SH-SY5Y (cell line): ENCODE measurements at regions not wholly inside any gene's neighbourhood (a gene's known extent, or its start where the extent isn't known, plus 50 kb on each side); places are given as distances from the start of the nearest gene placed in this dataset.

Source experiments
- GATA2 ChIP-seq: IDR thresholded peaks from 2 replicates; pipeline ENCODE4 v1.6.1; 2011; ENCODE audit warnings: mild to moderate bottlenecking, low read depth, low read length
- GATA3 ChIP-seq: IDR thresholded peaks from 2 replicates; pipeline ENCODE4 v1.6.1; 2011; ENCODE audit warnings: low read depth, mild to moderate bottlenecking, low read length, moderate library complexity

- no peak for TF ChIP-seq GATA2
- TF ChIP-seq GATA3 = no peak
Observed at GRCh38 chr6:144434308-144434990, 149.3 kb downstream of the UTRN start.

DNA sequence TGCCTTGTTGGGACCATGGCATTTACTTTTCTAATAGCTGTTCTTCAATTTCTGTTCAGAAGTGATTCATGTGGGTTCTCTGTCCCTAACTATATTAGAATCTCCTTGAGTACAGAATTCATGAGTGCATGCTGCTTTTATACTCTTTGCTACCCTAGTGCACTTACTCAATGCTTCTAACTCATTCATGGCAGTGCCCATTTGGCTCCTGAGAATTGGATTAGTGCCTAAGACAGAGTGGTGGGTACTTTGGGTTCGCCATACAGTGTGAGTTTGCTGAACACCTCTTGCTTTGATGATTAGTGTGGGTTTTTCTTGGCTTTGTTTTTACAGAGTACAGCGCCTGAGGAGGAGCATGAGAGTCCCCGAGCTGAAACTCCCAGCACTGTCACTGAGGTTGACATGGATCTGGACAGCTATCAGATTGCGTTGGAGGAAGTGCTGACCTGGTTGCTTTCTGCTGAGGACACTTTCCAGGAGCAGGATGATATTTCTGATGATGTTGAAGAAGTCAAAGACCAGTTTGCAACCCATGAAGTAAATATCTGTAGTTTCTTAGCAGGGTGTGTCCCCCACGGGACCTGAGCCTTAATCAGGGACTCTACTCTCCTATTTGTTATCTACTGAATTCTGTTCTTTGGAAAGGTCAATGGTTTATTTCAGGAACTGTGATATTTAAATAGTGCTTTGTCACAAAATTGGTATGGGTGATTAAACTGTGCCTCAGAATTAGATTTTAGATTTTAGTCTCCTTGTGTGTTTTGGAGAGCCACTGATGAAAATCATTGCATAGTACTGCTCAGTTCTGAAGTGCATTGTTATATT lies 150.7 kb downstream of the UTRN start:
- TF ChIP-seq GATA2 (no peak), GATA3 (no peak)

DNA sequence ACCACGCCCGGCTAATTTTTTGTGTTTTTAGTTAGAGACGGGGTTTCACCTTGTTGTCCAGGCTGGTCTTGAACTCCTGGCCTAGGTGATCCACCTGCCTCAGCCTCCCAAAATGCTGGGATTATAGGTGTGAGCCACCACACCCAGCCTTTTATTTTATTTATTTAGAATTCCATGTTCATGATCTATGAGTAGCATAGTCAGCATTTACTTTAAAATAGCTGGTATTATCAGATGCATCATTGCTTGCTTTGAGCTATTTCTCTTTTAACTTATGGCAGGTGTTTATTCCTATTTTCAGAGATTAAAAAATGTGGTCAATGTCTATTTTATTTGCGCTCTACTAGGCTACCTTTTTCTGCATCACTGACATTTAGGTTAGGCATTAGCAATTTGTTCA lies 152.0 kb downstream of the UTRN start:
- TF ChIP-seq GATA2 = no peak
- no peak for TF ChIP-seq GATA3

GRCh38 chr6:144438103-144438502 lies 153.0 kb downstream of the UTRN start:
- TF ChIP-seq GATA3 (no peak), GATA2 (no peak)

DNA sequence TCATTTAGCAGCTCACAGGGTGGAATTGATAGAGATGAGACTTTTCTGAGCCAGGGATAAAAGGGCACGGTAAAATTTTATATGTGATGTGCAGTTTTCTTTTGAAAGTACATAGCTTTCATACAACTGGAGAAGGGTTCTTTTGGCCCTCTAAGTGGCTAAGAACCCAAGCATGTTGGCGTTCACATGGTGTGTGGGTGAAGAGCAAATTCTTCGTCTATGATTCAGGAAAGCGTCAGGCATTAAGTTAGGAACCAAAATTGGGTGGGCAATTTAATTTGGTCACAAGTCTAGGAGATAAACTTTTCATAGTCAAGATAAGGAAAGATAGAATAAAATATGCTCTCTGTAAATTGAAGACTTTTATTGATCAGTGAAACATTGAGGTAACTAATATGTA lies 153.9 kb downstream of the UTRN start:
- no peak for TF ChIP-seq GATA3
- no peak for TF ChIP-seq GATA2

- TF ChIP-seq GATA2 (no peak), GATA3 (no peak)
Observed at GRCh38 chr6:144443157-144443556, 158.0 kb downstream of the UTRN start.

DNA sequence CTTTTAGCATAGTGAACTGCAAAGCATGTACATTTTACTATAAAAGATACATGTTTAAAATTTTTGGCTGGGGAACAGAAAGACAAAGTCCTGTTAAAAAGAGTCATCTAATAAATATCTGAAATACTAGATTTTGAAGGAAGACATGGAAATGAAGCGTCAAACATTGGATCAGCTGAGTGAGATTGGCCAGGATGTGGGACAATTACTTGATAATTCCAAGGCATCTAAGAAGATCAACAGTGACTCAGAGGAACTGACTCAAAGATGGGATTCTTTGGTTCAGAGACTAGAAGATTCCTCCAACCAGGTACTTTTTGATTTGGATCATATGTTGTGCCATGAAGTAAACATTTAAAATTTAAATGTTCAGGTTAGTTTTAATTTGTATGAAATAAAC lies 162.3 kb downstream of the UTRN start:
- TF ChIP-seq GATA2 (no peak), GATA3 (no peak)

GRCh38 chr6:144449218-144449617 lies 164.1 kb downstream of the UTRN start:
- TF ChIP-seq GATA3 = no peak
- TF ChIP-seq GATA2 = no peak

- no peak for TF ChIP-seq GATA3
- no peak for TF ChIP-seq GATA2
Observed at GRCh38 chr6:144449911-144450597, 164.9 kb downstream of the UTRN start.

GRCh38 chr6:144460327-144461095 lies 175.4 kb downstream of the UTRN start:
- TF ChIP-seq GATA2 (no peak), GATA3 (no peak)

- no peak for TF ChIP-seq GATA2
- TF ChIP-seq GATA3 = no peak
Observed at GRCh38 chr6:144462058-144462457, 176.9 kb downstream of the UTRN start.

DNA sequence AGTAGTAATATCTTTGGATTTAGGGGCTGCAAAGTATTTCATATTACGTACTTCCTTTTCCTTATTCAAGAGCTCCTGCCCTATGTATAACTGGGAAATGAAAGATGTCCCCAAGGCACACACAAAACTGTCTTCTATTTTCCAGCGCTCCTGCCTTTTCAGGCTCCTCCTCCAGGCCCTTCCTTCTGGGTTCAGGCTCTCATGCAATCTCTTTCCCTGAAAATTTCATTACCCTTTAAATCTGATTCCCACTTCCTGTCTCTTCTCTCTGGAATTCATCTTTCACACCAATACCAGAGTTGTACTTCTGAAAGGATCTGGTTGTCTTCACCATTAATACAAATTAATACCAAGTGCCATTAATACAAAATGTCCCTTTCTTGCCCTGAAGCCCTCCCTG lies 181.6 kb downstream of the UTRN start:
- TF ChIP-seq GATA2 (no peak), GATA3 (no peak)

DNA sequence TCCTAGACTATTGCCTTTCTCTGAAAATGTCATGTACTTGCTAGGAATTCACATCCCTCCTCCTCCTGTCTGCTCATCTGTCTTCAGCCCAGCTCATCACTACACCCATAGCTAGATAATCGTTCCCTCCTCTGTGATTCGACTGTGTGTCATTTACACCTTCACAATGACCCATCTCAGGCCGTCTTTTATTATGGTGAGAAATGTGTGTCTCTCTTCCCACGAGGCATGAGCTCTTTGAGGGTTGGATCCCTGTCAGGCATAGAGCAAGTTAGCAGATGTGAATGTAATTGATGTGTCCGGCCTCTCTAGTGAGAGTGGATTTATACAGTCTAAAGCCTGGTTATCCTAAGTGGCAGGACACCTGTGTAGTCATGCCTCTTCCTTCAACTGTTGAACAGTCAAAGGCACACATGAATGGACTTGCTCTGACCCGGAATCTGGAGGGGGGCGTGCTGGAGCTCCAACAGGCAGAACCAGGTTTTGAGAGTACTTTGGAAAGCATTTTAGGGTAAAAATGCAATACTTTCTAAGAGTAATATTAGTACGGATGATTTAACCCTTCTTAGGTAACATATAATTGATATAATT lies 182.1 kb downstream of the UTRN start:
- TF ChIP-seq GATA2 (no peak), GATA3 (no peak)

DNA sequence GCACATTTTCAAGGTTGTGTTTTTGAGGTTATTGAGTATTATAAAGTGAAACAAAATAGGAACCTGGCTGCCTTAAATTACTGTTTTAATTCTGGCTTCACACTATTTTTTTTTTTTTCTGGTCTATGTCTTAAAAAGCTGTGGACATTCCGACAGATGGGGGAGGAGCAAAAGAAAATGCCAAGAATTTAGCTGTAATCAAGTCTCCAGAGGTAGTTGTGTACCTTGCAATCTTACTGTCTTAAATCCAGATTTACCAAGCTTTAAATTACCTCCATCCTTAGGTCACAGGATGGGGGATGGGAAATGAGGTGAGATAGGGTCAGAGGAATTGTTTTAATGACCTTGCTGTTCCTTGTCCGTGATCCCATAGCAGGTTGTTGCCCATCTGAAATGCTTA lies 182.8 kb downstream of the UTRN start:
- TF ChIP-seq GATA3 = no peak
- TF ChIP-seq GATA2 = no peak

- TF ChIP-seq GATA3 (no peak), GATA2 (no peak)
Observed at GRCh38 chr6:144468709-144469108, 183.6 kb downstream of the UTRN start.
